Neural cell (in vitro differentiated cells): ENCODE measurements at regions not wholly inside any gene's neighbourhood (a gene's known extent, or its start where the extent isn't known, plus 50 kb on each side); places are given as distances from the start of the nearest gene placed in this dataset.

Experiments used
- H2AFZ ChIP-seq: fragments of 200-600, 300-800 bp; sonication (generic), shearing (Covaris generic); 2 replicates; pipeline ENCODE4 v1.6.0; 2014; ENCODE audit warnings: low read depth, mild to moderate bottlenecking, antibody characterized with exemption, low read length, moderate library complexity
- H3F3A ChIP-seq: fragments of 200-600 bp; shearing (Covaris generic); 2 replicates; pipeline ENCODE4 v1.6.1; 2016; ENCODE audit warnings: mild to moderate bottlenecking, moderate library complexity, mixed read lengths, antibody characterized with exemption, low read length; ENCODE audit not compliant: insufficient read depth, poor library complexity, severe bottlenecking
- H3K27ac ChIP-seq: fragments of 200-600, 300-800 bp; sonication (generic), shearing (Covaris generic); 2 replicates; pipeline ENCODE4 v1.5.1; 2014; ENCODE audit warnings: mild to moderate bottlenecking, low read length, moderate library complexity
- H3K27me3 ChIP-seq: fragments of 300-800, 200-600 bp; sonication (generic), shearing (Covaris generic); 2 replicates; pipeline ENCODE4 v1.6.0; 2014; ENCODE audit warnings: mild to moderate bottlenecking, low read depth, low read length, moderate library complexity; ENCODE audit not compliant: insufficient read depth
- H3K36me3 ChIP-seq: fragments of 300-800, 200-600 bp; sonication (generic), shearing (Covaris generic); 2 replicates; pipeline ENCODE4 v1.5.1; 2014; ENCODE audit warnings: mild to moderate bottlenecking, antibody characterized with exemption, low read length, moderate library complexity; ENCODE audit not compliant: insufficient read depth
- H3K4me2 ChIP-seq: fragments of 300-800, 200-600 bp; sonication (generic), shearing (Covaris generic); 2 replicates; pipeline ENCODE4 v1.6.0; 2014; ENCODE audit warnings: mild to moderate bottlenecking, low read length
- H3K4me3 ChIP-seq: fragments of 300-800, 200-600 bp; sonication (generic), shearing (Covaris generic); 2 replicates; pipeline ENCODE4 v1.5.1; 2014; ENCODE audit warnings: mild to moderate bottlenecking, low read length, moderate library complexity
- H3K79me2 ChIP-seq: fragments of 200-600 bp; shearing (Covaris generic); replicated peaks from 2 replicates; pipeline ENCODE4 v1.6.0; 2014; ENCODE audit warnings: mild to moderate bottlenecking, low read length, moderate library complexity; ENCODE audit not compliant: insufficient read depth
- H3K9ac ChIP-seq: fragments of 300-800, 200-600 bp; sonication (generic), shearing (Covaris generic); 2 replicates; pipeline ENCODE4 v1.6.1; 2016; ENCODE audit warnings: mild to moderate bottlenecking, low read length, mixed read lengths
- H3K9me2 ChIP-seq: fragments of 200-600 bp; shearing (Covaris generic); 2 replicates; pipeline ENCODE4 v1.6.1; 2016; ENCODE audit warnings: mild to moderate bottlenecking, low read length, mixed read lengths; ENCODE audit not compliant: insufficient read depth
- H3K9me3 ChIP-seq: fragments of 200-600, 300-800 bp; sonication (generic), shearing (Covaris generic); 2 replicates; pipeline ENCODE4 v1.6.1; 2016; ENCODE audit warnings: mild to moderate bottlenecking, mixed run types, low read length, moderate library complexity, mixed read lengths
- H4K20me1 ChIP-seq: fragments of 200-600 bp; shearing (Covaris generic); 2 replicates; pipeline ENCODE4 v1.6.1; 2016; ENCODE audit warnings: mild to moderate bottlenecking, mixed run types; ENCODE audit not compliant: insufficient read depth
- EP300 ChIP-seq: fragments of 450-650 bp; conservative IDR thresholded peaks from 2 replicates; pipeline ENCODE4 v1.6.1; 2014; ENCODE audit warnings: antibody characterized with exemption, mild to moderate bottlenecking, moderate library complexity; ENCODE audit not compliant: poor library complexity, severe bottlenecking
- EZH2 ChIP-seq: fragments of 200-600, 300-800 bp; shearing (Covaris generic), sonication (generic); IDR thresholded peaks from 2 replicates; pipeline ENCODE4 v1.6.1; 2014; ENCODE audit warnings: antibody characterized with exemption, low read length, borderline replicate concordance, mild to moderate bottlenecking; ENCODE audit not compliant: insufficient read depth, poor library complexity, severe bottlenecking
- MXI1 ChIP-seq: fragments of 450-650 bp; conservative IDR thresholded peaks from 2 replicates; pipeline ENCODE4 v1.6.1; 2014; ENCODE audit warnings: antibody characterized with exemption, mild to moderate bottlenecking; ENCODE audit not compliant: poor library complexity, severe bottlenecking
- POLR2AphosphoS5 ChIP-seq: IDR thresholded peaks from 2 replicates; pipeline ENCODE4 v1.6.1; 2012
- RAD21 ChIP-seq: fragments of 450-650 bp; conservative IDR thresholded peaks from 2 replicates; pipeline ENCODE4 v1.6.1; 2014; ENCODE audit warnings: antibody characterized with exemption, mild to moderate bottlenecking, moderate library complexity
- SMC3 ChIP-seq: fragments of 450-650 bp; conservative IDR thresholded peaks from 2 replicates; pipeline ENCODE4 v1.6.1; 2014; ENCODE audit warnings: antibody characterized with exemption, mild to moderate bottlenecking, moderate library complexity; ENCODE audit not compliant: poor library complexity
- TAF1 ChIP-seq: IDR thresholded peaks from 2 replicates; pipeline ENCODE4 v1.6.1; 2012; ENCODE audit warnings: low read depth
- TF ChIP-seq, protein P1 (sequence below): fragments of 450-650 bp; IDR thresholded peaks from 2 replicates; pipeline ENCODE4 v1.5.1; 2014; ENCODE audit warnings: antibody characterized with exemption, mild to moderate bottlenecking, moderate library complexity; ENCODE audit not compliant: poor library complexity, severe bottlenecking
- TF ChIP-seq, protein P2 (sequence below): IDR thresholded peaks from 2 replicates; pipeline ENCODE4 v1.6.1; 2012; ENCODE audit warnings: borderline replicate concordance

DNA sequence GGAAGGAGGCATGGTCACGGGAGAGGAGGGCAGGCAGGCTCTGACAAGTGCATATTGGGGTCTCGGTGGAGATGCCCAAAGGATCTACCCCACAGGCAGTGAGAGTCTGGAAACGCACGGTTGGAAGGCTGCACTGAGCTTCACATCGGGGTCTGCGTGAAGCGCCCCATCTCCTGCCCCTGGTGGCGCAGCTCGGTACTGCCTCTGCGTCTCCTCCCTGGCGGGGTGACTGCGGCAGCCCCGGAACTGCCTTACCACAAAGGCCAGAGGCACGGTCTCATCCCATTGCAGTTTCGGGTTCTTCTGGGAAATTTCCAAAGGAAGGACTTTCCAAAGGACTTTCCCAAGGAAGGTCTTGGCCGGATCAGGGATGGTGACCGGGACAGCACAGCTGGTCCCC lies 69.2 kb upstream of the AJAP1 start:
- TF ChIP-seq EZH2 (no peak), SMC3 (no peak), TAF1 (no peak), MXI1 (no peak)
- TF ChIP-seq, protein P1, sequence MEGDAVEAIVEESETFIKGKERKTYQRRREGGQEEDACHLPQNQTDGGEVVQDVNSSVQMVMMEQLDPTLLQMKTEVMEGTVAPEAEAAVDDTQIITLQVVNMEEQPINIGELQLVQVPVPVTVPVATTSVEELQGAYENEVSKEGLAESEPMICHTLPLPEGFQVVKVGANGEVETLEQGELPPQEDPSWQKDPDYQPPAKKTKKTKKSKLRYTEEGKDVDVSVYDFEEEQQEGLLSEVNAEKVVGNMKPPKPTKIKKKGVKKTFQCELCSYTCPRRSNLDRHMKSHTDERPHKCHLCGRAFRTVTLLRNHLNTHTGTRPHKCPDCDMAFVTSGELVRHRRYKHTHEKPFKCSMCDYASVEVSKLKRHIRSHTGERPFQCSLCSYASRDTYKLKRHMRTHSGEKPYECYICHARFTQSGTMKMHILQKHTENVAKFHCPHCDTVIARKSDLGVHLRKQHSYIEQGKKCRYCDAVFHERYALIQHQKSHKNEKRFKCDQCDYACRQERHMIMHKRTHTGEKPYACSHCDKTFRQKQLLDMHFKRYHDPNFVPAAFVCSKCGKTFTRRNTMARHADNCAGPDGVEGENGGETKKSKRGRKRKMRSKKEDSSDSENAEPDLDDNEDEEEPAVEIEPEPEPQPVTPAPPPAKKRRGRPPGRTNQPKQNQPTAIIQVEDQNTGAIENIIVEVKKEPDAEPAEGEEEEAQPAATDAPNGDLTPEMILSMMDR: peak; percentile 39
- TF ChIP-seq, protein P2, sequence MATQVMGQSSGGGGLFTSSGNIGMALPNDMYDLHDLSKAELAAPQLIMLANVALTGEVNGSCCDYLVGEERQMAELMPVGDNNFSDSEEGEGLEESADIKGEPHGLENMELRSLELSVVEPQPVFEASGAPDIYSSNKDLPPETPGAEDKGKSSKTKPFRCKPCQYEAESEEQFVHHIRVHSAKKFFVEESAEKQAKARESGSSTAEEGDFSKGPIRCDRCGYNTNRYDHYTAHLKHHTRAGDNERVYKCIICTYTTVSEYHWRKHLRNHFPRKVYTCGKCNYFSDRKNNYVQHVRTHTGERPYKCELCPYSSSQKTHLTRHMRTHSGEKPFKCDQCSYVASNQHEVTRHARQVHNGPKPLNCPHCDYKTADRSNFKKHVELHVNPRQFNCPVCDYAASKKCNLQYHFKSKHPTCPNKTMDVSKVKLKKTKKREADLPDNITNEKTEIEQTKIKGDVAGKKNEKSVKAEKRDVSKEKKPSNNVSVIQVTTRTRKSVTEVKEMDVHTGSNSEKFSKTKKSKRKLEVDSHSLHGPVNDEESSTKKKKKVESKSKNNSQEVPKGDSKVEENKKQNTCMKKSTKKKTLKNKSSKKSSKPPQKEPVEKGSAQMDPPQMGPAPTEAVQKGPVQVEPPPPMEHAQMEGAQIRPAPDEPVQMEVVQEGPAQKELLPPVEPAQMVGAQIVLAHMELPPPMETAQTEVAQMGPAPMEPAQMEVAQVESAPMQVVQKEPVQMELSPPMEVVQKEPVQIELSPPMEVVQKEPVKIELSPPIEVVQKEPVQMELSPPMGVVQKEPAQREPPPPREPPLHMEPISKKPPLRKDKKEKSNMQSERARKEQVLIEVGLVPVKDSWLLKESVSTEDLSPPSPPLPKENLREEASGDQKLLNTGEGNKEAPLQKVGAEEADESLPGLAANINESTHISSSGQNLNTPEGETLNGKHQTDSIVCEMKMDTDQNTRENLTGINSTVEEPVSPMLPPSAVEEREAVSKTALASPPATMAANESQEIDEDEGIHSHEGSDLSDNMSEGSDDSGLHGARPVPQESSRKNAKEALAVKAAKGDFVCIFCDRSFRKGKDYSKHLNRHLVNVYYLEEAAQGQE: no peak
- H3K27me3 ChIP-seq: no peaks in the 10 kb centered on the region
- no peak overlapping the region for H3K27ac ChIP-seq
- H3K36me3 ChIP-seq: no peaks in the 10 kb centered on the region
- no peaks in the 10 kb centered on the region for H3K9me3 ChIP-seq
- no peaks in the 10 kb centered on the region for H3K79me2 ChIP-seq
- no peak overlapping the region for H2AFZ ChIP-seq
- H3F3A ChIP-seq: no peaks in the 10 kb centered on the region
- H3K4me2 ChIP-seq: no peak overlapping the region
- no peaks in the 10 kb centered on the region for H3K9me2 ChIP-seq
- no peak overlapping the region for H3K9ac ChIP-seq
- no peaks in the 10 kb centered on the region for H4K20me1 ChIP-seq
- no peak overlapping the region for H3K4me3 ChIP-seq

DNA sequence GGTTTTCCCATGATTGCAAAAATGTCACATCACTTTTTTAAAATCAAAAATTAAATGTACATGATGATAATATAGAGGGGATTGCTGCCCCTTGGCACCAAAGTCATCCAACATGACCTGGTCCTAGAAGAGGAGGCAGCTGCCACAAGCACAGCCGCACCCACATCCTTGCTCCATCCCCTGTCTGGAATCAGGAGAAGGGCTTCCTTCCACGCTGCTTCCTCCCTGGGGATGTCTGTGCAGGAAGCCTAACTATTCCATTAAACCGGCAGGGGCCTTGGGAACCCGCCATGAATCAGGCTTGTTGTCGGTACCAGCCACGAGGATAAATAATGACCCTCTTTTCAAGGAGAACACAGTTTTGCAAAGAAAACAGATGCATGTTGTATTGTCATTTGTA lies 68.7 kb upstream of the AJAP1 start:
- H3K4me3 ChIP-seq: no peak overlapping the region
- H3K4me2 ChIP-seq: no peak overlapping the region
- no peaks in the 10 kb centered on the region for H4K20me1 ChIP-seq
- TF ChIP-seq EP300 (no peak), RAD21 (no peak), SMC3 (no peak), EZH2 (no peak), MXI1 (no peak), POLR2AphosphoS5 (no peak), TAF1 (no peak)
- TF ChIP-seq, protein P1: no peak
- TF ChIP-seq, protein P2: no peak
- no peaks in the 10 kb centered on the region for H3K9me3 ChIP-seq
- H3F3A ChIP-seq: no peaks in the 10 kb centered on the region
- no peak overlapping the region for H3K27ac ChIP-seq
- no peaks in the 10 kb centered on the region for H3K36me3 ChIP-seq
- H3K27me3 ChIP-seq: no peaks in the 10 kb centered on the region
- H3K9ac ChIP-seq: no peak overlapping the region
- H3K79me2 ChIP-seq: no peaks in the 10 kb centered on the region
- H3K9me2 ChIP-seq: no peaks in the 10 kb centered on the region
- H2AFZ ChIP-seq: no peak overlapping the region
